Liver (tissue), 3 donors: ENCODE measurements at regions not wholly inside any gene's neighbourhood (a gene's known extent, or its start where the extent isn't known, plus 50 kb on each side); places are given as distances from the start of the nearest gene placed in this dataset.

Experiments
- FOXA1 ChIP-seq: IDR thresholded peaks from 2 replicates; pipeline ENCODE4 v1.6.1; 2016; ENCODE audit warnings: antibody characterized with exemption
- GABPA ChIP-seq, 2 donors: IDR thresholded peaks in 1 of 2; conservative IDR thresholded peaks in 1 of 2; 2 replicates each; pipeline ENCODE4 v1.6.1; 2016; ENCODE audit warnings: antibody characterized with exemption in 2 of 2, mild to moderate bottlenecking in 1 of 2, moderate library complexity in 1 of 2
- JUND ChIP-seq, 2 donors: IDR thresholded peaks; 2 replicates each; pipeline ENCODE4 v1.6.1; 2016; ENCODE audit warnings: antibody characterized with exemption in 2 of 2
- MAX ChIP-seq: IDR thresholded peaks from 2 replicates; pipeline ENCODE4 v1.6.1; 2016; ENCODE audit warnings: antibody characterized with exemption
- RAD21 ChIP-seq, 2 donors: IDR thresholded peaks; 2 replicates each; pipeline ENCODE4 v1.6.1; 2016; ENCODE audit warnings: antibody characterized with exemption in 2 of 2, mild to moderate bottlenecking in 2 of 2
- TAF1 ChIP-seq: conservative IDR thresholded peaks from 2 replicates; pipeline ENCODE4 v1.6.1; 2016; ENCODE audit warnings: antibody characterized with exemption, mild to moderate bottlenecking
- YY1 ChIP-seq: IDR thresholded peaks from 2 replicates; pipeline ENCODE4 v1.6.1; 2016; ENCODE audit warnings: antibody characterized with exemption, mild to moderate bottlenecking
- TF ChIP-seq, protein P1 (sequence below): fragments of 150-350 bp; IDR thresholded peaks from 2 replicates; pipeline ENCODE4 v1.5.1; 2017; ENCODE audit warnings: improper control_type of control experiment, low read depth, low read length; ENCODE audit not compliant: missing input control
- donor health status: healthy.
- donor health status: healthy.

GRCh38 chr22:47294222-47294532 is 531.7 kb downstream of the TBC1D22A start:
- TF ChIP-seq, protein P1, sequence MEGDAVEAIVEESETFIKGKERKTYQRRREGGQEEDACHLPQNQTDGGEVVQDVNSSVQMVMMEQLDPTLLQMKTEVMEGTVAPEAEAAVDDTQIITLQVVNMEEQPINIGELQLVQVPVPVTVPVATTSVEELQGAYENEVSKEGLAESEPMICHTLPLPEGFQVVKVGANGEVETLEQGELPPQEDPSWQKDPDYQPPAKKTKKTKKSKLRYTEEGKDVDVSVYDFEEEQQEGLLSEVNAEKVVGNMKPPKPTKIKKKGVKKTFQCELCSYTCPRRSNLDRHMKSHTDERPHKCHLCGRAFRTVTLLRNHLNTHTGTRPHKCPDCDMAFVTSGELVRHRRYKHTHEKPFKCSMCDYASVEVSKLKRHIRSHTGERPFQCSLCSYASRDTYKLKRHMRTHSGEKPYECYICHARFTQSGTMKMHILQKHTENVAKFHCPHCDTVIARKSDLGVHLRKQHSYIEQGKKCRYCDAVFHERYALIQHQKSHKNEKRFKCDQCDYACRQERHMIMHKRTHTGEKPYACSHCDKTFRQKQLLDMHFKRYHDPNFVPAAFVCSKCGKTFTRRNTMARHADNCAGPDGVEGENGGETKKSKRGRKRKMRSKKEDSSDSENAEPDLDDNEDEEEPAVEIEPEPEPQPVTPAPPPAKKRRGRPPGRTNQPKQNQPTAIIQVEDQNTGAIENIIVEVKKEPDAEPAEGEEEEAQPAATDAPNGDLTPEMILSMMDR = no peak
- no peak for TF ChIP-seq GABPA (IDR thresholded peaks at IDR 0.05 in 1 of 2, conservative IDR thresholded peaks at IDR 0.05 in 1 of 2)
- no peak for TF ChIP-seq JUND (IDR thresholded peaks at IDR 0.05)
- no peak for TF ChIP-seq MAX
- no peak for TF ChIP-seq FOXA1
- no peak for TF ChIP-seq TAF1
- no peak for TF ChIP-seq YY1
- no peak for TF ChIP-seq RAD21 (IDR thresholded peaks at IDR 0.05)
